Ishikawa (cell line): ENCODE measurements at regions not wholly inside any gene's neighbourhood (a gene's known extent, or its start where the extent isn't known, plus 50 kb on each side); places are given as distances from the start of the nearest gene placed in this dataset.

Source experiments
- CEBPB ChIP-seq: IDR thresholded peaks from 2 replicates; pipeline ENCODE4 v1.6.1; 2012
- CREB1 ChIP-seq: IDR thresholded peaks from 2 replicates; pipeline ENCODE4 v1.6.1; 2012; ENCODE audit warnings: low read depth
- EGR1 ChIP-seq: IDR thresholded peaks from 2 replicates; pipeline ENCODE4 v1.6.1; 2012
- EP300 ChIP-seq: IDR thresholded peaks from 2 replicates; pipeline ENCODE4 v1.6.1; 2012; ENCODE audit warnings: borderline replicate concordance
- FOXM1 ChIP-seq: IDR thresholded peaks from 2 replicates; pipeline ENCODE4 v1.6.1; 2012; ENCODE audit warnings: low read depth, borderline replicate concordance
- MAX ChIP-seq: IDR thresholded peaks from 2 replicates; pipeline ENCODE4 v1.6.1; 2012
- NFIC ChIP-seq: IDR thresholded peaks from 2 replicates; pipeline ENCODE4 v1.6.1; 2012
- RAD21 ChIP-seq: IDR thresholded peaks from 2 replicates; pipeline ENCODE4 v1.6.1; 2012; ENCODE audit warnings: low read depth
- REST ChIP-seq: IDR thresholded peaks from 2 replicates; pipeline ENCODE4 v1.6.1; 2012; ENCODE audit warnings: low read depth, mild to moderate bottlenecking
- TAF1 ChIP-seq: IDR thresholded peaks from 2 replicates; pipeline ENCODE4 v1.6.1; 2012; ENCODE audit warnings: low read depth, mild to moderate bottlenecking
- TCF12 ChIP-seq: IDR thresholded peaks from 2 replicates; pipeline ENCODE4 v1.6.1; 2012; ENCODE audit warnings: low read depth
- TEAD4 ChIP-seq: IDR thresholded peaks from 2 replicates; pipeline ENCODE4 v1.6.1; 2012
- USF1 ChIP-seq: IDR thresholded peaks from 2 replicates; pipeline ENCODE4 v1.6.1; 2012
- YY1 ChIP-seq: IDR thresholded peaks from 2 replicates; pipeline ENCODE4 v1.6.1; 2012; ENCODE audit warnings: low read depth
- ZBTB7A ChIP-seq: IDR thresholded peaks from 2 replicates; pipeline ENCODE4 v1.6.1; 2012; ENCODE audit warnings: low read depth

DNA sequence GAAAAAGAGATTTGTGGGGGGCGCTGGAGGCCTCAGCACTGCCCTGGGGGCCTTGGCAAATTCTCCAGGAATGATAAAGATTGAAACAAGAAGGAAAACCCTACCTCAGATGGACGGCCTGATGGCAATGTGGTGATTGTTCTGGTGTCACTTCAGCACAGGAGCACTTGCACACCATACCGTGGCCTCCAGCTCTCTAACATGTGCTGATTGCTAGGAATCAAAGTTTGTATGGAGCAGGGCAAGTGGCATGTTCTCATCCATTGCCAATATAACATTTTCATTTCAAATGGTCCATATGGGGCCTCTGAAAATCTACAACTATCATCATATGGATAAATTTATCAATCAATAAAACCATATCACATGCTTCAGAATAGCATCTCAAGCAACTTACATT, 253.0 kb downstream of the DEPDC1B start:
- TF ChIP-seq YY1 (no peak), EGR1 (no peak), FOXM1 (no peak), TEAD4 (no peak)

DNA sequence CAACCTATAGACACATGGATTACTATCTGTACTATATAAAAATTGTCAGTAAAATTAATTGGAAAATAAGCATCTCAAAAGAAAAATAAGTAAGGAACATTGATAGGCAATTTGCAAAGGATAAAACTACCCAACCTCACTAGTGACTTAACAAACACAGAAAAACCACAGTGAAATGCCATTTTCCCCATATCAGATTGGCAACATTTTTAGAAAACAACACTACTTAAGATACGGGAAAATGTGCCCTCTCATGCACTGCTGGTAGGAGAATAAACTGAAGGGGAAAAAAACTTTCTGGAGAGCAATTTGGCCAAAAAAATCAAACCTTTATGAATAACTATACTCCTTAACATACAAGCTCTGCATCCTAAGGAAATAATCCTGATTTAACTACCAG, 254.0 kb downstream of the DEPDC1B start:
- TF ChIP-seq USF1 (no peak), NFIC (no peak), ZBTB7A (no peak), TAF1 (no peak), TCF12 (no peak), EGR1 (no peak), RAD21 (no peak), YY1 (no peak), MAX (no peak)

GRCh38 chr5:60445427-60445826, 254.5 kb downstream of the DEPDC1B start:
- no peak for TF ChIP-seq RAD21

DNA sequence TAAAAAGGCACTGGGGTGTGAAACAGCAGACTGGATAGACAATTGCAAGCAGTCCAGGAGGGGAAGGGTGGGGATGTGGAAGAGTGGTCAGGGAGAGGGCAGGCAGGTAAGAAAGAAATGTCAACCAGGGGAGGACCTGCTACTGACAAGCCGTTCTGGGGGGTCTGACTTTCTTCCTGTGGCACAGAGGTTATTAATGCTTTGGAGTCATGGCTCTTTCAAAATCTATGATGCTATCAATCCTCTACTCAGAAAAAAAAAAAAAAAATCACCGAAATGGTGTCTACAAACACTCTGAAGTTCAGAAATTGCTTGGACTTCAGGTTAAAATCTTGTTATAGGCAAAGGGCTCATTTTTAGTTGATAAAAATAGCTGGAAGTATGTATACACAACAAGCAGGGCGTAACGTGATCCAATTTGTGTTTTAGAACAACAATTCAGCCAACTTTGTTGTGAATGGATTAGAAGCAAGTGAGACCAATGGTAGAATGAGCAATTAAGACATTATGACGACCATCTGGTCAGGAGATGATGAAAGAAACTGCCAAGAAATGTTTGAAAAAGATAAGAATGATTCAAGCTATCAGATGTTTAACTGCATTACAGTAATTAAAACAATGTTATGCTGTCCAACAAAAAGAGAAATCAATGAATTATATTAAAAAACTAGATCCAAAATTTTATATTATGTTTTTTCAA, 255.2 kb downstream of the DEPDC1B start:
- TF ChIP-seq USF1 (no peak), CEBPB (no peak), REST (no peak), EGR1 (no peak), TAF1 (no peak), NFIC (no peak), FOXM1 (no peak), RAD21 (no peak), CREB1 (no peak), TCF12 (no peak), EP300 (no peak), TEAD4 (no peak), ZBTB7A (no peak), YY1 (no peak), MAX (no peak)

DNA sequence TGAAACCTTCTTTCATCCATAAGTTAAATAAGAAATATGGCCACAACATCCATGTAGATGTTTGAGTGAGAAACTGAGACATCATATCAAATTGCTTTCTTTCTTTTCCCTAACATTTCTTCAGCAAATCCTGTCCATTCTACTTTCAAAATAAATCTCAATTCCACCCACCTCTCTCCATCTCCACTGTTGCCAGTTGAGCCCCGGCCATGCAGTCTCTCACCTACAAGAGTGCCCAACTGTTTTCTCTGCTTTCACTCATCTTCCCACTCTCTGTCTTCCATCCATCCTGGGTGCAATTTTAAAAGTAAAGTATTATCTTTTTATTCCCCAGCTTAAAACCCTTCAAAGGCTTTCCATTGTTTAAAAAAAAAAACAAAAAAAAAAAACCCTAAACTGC, 260.4 kb downstream of the DEPDC1B start:
- no peak for TF ChIP-seq CEBPB
- TF ChIP-seq EP300 = no peak
- TF ChIP-seq NFIC = no peak

DNA sequence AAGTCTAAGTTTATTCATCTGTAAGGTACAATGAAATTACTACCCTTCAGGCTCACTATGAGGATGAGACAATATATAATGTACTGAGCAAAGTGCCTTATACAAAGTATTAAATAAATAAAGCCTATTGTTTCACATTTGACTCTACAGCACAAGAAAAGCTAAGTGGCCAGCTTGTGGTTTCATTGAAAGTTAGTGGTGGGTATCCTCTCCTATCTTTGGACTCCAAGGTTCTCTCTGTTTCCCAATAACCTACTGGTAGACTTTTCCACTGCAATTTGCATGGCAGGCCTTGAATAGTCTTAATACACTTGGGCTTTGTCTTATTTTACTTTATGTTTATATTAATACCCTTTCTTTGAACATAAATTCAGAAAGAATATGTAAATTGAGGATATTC, 262.7 kb downstream of the DEPDC1B start:
- TF ChIP-seq TCF12 (no peak), RAD21 (no peak), EGR1 (no peak), FOXM1 (no peak), TAF1 (no peak), CREB1 (no peak), NFIC (no peak), CEBPB (no peak), EP300 (no peak)

GRCh38 chr5:60436518-60436917, 263.4 kb downstream of the DEPDC1B start:
- TF ChIP-seq TAF1 = no peak
- TF ChIP-seq CREB1 = no peak
- no peak for TF ChIP-seq FOXM1
- TF ChIP-seq YY1 = no peak

DNA sequence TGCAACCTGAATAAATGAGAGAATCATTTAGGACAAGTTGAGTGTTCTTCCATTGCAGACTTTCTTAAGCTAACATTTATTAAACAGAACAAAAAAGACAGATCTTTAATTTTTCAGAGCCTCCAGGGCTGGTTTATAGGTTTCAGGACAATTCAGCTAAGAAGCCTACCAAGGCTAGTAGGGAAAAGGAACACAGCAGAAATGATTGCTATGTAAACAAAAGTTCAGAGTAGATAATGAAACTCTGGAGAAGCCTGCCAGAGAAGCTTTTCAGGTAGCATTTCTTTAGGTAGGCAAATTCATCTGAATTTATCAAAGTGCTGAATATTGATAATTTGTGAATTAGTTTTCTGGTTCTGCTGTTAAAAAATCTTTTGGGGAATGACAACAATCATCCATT, 264.2 kb downstream of the DEPDC1B start:
- TF ChIP-seq REST = no peak
- TF ChIP-seq EGR1 = no peak
- no peak for TF ChIP-seq USF1
- TF ChIP-seq NFIC = no peak
- no peak for TF ChIP-seq MAX
- TF ChIP-seq CREB1 = no peak
